ENCODE measurements at regions not wholly inside any gene's neighbourhood (a gene's known extent, or its start where the extent isn't known, plus 50 kb on each side); places are given as distances from the start of the nearest gene placed in this dataset.

DNA sequence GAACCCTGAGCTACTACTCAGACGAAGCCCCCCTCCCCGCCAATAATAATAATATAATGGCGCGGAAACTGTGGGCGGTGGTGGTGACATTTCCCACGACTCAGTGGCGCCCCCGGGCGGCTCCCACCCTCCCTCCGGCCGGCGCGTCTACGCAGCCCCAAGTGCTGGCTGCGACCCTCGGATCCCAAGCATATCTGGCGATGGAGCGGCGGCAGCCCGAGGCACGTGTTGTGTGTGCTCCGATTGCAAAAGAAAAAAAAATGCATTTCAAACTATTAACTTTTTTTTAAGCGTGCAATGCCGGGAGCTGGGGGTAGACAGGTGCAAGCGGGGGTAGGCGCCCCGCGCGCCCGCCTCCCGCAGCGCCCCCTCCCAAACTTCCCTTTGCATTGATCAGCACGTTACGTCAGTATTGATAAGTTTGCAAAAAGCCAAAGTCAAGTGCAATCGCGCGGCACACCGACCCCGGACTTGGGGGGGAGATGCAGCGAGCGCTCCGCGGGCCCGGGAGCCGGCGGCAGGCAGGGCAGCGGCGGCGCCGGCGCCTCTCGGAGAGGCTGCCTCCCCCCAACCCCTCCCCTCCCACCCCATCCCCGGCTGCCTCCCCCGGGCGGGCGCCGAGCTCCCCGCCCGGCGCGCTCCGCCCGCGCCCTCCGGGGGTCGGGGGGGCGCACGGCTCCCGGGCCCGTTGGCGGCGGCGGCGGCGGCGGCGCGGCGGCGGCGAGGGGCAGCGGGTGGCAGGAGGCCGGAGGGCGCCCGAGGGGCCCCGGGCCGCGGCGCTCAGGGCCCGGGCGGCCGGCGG, 113.1 kb upstream of the MYL2 start:
- no peak for TF ChIP-seq CTCF (IDR thresholded peaks at IDR 0.05)
- TF ChIP-seq EP300 (IDR thresholded peaks at IDR 0.05) = no peak
- TF ChIP-seq POLR2A (IDR thresholded peaks at IDR 0.05) = no peak

All from ovary (tissue), 3 donors.